ENCODE measurements at regions not wholly inside any gene's neighbourhood (a gene's known extent, or its start where the extent isn't known, plus 50 kb on each side); places are given as distances from the start of the nearest gene placed in this dataset.
"Not testable (repeated sequence)": the region's sequence is repeated elsewhere in the genome, so short reads cannot be mapped to it uniquely, and the experiment has no call there.

DNA sequence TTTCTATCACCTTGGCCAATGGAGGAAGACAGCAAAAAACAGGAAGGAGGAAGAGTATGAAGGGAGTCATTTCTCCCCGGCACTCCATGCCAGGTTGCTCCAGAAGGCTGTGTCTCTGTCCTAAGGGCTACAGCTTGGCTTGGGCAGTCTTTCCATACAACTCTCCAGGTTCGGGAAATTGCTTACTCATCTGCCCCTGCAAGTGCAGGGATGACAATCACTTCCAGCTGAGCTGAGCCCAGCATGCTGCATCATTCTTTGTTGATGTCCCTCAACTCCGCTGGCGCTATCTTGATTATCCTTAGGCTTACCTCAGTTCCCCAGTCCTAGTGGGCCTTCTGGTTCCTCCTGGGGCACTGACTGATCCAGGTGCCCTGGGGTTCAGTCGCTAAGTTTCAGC is 86.9 kb upstream of the COPS8 start:
- no peak for DNase-seq

DNA sequence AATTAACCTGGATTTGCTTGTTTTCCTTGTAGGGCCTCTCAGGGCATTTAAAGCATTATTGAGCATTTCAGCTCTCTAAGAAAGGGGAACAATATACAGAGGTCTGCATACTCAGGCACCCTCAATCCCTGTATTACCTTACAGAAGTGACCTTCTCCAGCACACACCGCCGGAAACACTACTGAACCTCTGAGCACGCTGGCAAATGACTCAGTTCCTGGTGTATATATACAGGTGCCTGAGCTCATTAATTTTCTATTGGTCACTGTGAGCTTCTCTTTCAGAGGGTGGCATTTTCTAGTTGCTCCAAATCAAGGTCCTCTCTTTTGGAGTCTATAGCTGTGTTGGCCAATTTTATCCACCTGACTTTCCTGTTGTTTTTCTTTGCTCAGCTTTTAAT is 85.2 kb upstream of the COPS8 start:
- DNase-seq: no peak

DNA sequence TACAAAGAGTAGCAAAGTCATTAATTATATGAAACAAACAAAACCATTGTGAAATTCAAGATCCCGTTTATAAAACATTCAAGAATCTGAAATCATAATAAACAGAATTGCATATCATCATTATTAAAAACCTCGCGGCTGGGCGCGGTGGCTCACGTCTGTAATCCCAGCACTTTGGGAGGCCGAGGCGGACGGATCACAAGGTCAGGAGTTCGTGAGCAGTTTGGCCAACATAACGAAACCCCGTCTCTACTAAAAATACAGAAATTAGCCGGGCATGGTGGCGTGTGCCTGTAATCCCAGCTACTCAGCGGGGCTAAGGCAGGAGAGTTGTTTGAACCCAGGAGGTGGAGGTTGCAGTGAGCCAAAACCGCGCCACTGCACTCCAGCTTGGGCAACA is 80.3 kb upstream of the COPS8 start:
- not testable (repeated sequence) for DNase-seq

DNA sequence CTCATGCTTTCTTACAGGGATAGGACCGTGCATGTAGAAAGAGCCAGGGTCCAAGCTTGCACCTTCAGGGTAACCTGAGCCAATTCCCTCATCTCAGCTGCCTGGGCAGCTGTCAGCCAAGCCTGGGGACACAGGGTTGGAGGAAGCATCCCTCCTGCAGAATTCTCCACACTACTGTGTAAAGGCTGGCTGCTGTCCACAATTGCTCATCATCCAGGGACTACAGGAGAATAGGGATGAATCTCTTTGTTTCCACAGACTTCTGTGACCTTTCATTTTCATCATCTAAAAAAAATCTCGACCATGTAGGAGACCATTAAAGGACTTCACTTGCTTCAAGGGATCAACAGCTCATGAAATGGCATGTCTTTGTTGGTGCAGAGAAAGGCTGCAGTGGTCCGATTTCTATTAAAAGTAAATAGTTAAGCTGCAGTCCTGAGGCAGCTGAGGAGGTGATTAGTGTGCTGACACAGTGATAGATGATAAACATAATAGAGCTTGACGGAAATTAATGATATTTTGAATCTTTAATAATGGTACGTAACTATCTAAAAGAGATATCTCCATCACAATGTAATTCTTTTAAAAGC is 74.4 kb upstream of the COPS8 start:
- no peak for DNase-seq

DNA sequence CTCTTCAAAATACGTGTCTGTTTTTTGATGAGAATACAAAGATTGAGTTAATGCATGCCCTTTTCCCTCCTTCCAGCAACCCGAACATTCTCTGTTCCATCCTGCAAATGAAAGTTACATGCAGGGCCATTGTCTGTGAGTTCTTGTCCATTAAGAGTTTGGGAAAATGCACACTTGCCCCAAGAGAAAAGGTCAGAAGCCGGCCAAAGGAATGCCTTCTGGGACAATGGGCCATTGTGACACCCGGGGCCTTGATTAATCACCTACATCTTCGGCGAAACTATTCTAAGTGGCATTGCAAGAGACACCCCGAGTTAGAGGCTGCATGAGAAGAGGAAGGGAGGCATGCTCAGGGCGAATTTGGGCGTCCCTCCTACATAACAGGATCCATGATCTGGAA is 73.7 kb upstream of the COPS8 start:
- DNase-seq: no peak

DNA sequence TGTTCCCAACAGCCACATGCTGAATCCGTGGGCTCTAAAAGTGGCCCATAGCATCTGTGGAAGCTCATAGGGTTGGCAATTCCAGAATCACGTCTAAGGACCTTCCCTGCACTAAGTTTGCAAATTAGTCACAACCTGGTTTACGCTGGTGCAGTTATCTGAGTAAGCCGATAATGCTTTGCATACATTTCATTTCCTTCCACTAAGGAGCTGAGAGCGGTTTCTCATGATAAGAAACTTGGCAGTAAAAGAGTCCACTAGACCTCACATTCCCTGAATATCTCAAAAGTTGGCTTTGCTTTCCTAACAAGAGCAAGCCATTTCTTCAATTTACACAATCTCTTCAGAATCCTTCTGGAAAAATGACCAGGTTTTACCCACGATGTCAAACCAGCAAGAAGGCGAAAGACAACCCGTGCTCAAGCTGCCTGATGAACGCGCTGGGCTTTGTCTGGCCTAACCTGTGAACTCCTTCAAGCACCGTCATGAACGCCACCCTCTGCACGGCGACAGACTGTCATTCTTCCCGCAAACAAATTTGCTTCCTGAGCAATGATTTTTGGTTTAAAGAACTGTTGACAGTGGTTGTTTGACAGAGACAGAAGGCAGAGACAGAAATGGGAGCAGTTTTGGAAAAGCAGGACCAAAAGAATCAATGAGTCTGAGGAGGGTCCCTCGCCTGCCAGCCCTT is 73.0 kb upstream of the COPS8 start:
- DNase-seq: no peak

DNA sequence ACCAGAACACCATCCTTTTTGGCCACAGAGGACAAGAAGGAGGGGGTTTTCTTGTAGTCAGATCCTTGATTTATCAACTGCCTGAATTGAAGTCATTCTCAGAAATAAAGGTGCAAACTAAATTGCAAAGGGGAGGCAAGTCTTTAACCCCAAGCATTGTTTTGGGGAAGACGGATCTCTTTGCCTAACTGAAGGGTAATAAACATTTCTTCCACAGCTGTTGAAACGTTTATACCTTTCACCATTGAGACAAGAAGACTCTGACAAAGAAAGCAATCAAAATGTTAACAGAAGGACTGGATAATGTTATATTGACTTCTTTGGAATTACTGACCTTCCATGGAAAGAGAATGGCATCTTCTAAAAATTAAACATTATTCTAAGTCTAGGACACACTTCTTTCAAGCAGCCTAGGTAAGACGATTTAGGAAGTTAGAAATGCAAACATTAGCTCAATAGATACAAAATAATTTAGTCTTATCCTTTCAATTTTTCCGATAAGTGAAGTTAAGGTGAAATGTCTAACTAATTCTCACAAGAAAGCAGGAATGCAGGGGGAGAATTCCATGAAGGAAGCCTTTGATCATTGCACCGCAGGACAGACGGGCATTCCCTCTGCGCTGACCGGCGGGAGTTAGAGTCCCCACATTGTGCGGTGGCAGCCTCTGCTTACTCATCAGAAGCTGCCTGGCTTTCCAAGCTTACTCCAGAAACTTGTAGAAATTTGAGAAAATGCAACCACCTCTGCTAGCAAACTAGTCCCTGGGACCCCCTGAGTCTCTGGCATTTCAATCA is 69.4 kb upstream of the COPS8 start:
- DNase-seq: no peak

DNA sequence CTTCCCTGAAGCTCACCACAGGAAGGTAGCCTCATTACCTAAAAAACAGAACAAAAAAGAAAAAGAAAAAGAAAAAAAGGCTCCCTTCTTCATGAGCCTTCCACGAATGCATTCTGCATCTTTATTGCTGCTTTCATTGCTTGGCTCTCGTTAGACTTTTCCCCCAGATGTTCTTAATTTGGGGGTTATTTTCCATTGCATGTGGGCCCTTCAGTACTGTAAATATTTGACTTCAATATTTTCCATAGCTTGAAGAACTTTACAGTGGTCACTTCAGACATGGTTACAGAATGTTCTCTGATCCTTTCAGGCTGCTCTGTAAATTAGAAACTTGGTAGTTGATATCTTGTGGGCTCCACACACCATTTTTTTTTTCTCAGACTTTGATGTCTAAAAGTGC is 65.6 kb upstream of the COPS8 start:
- DNase-seq: no peak

DNA sequence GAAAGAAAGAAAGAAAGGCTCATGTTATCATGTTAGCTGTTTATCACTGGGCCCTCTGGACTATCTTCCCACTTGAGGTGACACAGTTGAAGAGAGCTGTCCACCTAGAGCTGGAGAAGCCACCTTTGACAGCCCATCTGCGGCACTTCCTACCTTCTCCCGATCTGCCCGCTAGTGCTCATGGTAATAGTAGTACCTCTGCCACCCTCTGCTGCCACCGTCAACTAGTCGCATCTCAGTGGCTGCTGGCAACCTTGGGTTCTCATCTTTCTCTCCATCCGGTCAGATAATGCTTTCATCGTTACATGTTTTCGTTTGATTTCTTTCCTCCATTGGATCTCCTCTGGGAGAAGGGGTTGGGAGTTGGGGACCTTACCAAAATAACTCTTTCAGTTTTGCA is 63.2 kb upstream of the COPS8 start:
- DNase-seq: no peak

DNA sequence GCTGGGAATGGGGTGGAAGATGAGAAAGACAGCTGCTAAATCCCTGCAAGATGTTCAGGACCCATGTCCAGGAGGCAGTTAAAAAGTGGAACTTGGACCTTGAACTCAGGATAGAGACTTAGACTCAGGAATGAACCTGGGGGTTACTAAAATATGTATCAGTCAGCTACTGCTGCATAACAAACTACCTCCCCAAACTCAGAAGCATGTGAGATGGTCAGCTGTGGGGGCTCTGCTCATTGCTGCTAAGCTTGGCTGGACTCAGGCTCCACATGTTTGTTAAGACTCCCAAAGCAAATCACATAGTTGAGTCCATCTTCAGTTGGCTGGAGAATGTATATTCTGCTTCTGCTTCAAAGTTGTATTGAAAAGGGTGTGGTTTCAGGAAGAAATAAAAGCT is 61.4 kb upstream of the COPS8 start:
- DNase-seq: no peak

DNA sequence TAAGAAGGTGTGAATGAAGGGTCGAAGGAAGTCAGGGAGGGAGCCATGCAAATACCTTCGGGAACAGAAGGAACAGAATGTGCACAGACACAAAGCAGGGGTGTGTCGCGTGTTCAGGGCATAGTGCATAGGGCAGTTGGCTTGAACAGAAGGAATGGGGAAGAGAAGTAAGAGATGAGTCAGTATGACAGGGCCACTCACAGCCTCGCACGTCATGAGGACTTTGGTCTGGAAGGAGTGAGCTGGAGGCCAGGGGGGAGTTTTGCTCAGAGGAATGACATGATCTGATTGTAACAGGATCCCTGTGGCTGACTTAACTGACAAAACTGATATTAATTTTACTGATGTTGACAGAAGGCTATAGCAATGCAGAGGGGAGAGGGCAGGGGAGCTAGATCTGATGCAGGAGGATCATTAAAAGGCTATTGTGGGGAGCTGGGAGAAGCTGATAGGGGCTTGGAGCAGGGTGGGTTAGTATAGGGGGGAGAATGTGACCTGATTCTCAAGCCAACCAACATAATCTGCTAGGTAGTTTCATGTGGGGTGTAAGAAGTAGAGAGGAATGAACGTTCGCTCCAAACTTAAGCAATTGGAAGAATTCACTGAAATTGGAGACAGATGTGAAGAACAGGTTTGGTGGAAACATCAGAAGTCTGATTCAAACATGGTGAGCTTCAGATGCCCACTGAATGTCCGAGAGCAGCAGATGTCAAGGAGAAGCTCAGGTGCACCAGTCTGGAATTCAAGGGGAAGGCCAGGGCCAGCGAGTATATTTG is 60.4 kb upstream of the COPS8 start:
- peak; percentile 63 to 77 (median 66) for DNase-seq

DNA sequence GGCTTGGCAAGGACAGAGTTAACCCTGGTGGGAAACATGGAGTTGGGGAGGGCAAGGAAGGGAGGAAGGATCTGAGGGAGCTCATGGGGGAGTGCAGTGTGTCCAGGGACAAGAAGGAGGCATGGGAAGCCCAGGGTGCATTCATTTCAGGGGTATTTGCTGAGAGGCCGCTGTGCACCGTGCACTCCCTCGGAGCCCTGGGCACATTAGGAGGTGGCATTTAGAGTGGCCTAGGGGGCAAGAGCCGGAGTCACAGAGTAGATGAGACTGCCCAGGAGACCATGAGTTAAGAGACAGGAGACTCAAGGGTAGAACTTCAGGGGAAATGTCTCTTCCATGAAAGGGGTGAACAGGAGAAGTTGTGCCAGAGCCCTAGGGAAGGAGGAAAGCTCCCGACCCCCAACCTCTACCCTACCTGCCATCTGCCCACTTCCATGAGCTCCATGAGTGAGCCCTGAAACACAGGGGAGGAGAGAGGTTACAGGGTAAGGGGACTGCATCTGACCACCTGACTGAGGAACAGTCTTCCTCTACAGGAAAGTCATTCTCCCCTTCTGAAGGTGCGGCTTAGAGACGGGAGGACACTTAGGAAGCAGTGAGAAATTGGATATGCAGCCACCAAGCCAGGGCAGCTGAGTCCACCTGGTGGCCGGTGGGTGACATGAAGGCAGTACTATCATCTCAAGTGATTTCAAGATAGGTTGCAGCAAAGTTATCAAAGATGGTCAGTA is 58.5 kb upstream of the COPS8 start:
- DNase-seq: peak; percentile 64 to 84 (median 75)

DNA sequence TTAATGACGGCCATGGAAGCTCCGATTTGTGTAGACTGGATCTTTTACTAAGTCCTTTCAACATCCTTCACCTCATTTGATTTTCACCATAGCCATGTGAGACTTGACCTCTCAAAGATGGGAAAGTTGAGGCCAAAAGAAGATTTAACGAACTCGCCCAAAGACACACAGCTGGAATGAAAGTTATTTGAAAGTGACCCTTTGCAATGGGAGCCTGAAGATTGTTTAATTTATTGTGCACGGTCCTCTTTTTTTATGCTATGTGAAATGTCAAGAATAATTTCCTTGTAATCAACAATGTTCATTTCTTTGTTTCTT is 58.0 kb upstream of the COPS8 start:
- DNase-seq: no peak

DNA sequence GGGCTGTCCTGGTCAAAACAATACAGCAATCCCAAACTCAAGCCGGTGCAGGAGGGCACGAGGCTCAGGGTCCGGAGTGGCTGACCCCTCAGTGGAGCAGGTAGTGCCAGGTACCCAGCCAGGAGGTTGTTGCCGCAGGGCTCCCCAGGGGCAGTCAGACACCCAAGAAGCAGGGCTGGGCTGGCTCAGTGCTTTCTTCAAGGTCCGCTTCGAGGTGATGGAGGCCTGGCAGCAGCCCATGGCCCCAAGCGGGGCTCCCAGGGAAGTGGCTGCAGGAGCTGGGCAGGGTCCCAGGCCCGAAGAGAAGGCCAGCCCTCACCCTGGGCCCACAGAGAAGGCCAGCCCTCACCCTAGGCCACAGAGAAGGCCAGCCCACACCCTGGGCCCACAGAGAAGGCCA is 55.3 kb upstream of the COPS8 start:
- no peak for DNase-seq

DNA sequence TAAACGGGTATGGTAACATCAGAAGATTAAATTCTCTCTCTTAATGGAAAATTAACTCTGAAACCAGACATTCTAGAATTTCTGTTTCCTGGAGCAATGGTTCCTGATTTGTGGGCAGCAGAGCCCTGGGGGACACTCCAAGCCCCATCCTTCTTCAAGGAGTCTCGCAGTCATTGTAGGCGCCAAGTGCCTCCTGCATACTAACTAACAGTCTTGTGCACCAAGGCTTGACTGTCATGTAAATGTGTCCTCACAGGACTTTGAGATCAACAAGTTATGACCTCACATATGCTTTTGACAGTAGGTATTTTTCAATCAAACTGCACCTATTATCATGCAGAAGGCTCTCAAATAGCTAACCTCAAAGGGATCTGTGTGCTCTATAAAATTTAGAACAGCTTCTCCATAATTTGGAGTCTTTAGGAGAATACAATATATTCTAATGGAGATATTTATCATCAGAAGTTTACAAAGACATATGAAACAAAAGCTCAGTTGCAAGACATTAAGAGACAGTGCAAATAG is 52.1 kb upstream of the COPS8 start:
- no peak for DNase-seq

DNA sequence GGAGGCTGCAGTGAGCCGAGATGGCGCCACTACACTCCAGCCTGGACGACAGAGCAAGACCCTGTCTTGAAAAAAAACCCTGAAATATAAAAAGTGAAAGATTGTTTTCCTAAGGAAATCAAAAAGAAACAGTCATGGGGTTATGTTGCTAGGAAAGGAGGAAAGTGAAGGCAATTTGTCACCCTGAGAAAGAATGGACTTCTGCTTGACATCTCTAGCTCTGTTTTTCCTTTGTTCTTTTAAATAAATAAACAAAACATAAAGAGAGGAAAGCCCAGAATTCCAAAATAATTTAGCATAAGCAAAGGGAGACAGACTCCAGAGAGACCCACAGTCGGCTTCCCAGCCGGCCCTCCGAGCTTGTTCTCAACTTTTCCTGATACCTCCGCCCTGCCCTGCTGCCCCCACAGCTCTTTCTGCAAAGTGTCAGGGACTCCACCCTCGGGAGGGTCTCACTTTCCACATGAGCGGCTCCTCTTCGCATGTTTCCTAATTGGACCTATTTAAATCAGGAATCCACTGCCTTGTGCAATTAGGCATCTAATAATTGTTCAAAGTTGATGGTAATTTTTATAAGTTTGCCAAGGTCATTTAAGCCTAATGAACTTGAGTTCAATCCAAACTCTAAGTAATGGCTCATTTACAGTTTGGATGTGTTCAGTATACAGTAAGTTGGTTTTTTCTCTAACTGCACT is 49.8 kb upstream of the COPS8 start:
- no peak for DNase-seq
